GM12865 (cell line): ENCODE measurements at regions not wholly inside any gene's neighbourhood (a gene's known extent, or its start where the extent isn't known, plus 50 kb on each side); places are given as distances from the start of the nearest gene placed in this dataset.

ENCODE experiments used
- DNase-seq: peaks from one replicate; pipeline ENCODE4 v3.0.0; 2010; ENCODE audit warnings: low read depth
- H3K4me3 ChIP-seq: 2 replicates; pipeline ENCODE4 v1.5.1; 2011; ENCODE audit warnings: mild to moderate bottlenecking, low read depth, low read length, control low read depth
- CTCF ChIP-seq: IDR thresholded peaks from 2 replicates; pipeline ENCODE4 v1.5.1; 2011; ENCODE audit warnings: low read length, control low read depth, low read depth, inconsistent platforms; ENCODE audit not compliant: insufficient read depth; ENCODE audit errors: missing control alignments

- TF ChIP-seq CTCF, result no peak
- DNase-seq, result no peak
- no peak overlapping the region for H3K4me3 ChIP-seq
These were observed 146.2 kb upstream of the DMRT1 start for GRCh38 chr9:695252-695651.

GRCh38 chr9:696332-697323, 144.9 kb upstream of the DMRT1 start:
- TF ChIP-seq CTCF, result no peak
- no peak overlapping the region for H3K4me3 ChIP-seq
- no peak for DNase-seq

GRCh38 chr9:698276-698675, 143.2 kb upstream of the DMRT1 start:
- no peak for TF ChIP-seq CTCF
- H3K4me3 ChIP-seq, result no peak overlapping the region
- DNase-seq, result no peak

GRCh38 chr9:698954-699353, 142.5 kb upstream of the DMRT1 start:
- DNase-seq, result no peak
- TF ChIP-seq CTCF, result no peak

GRCh38 chr9:699396-699795, 142.1 kb upstream of the DMRT1 start:
- DNase-seq, result no peak
- TF ChIP-seq CTCF, result no peak
- no peak overlapping the region for H3K4me3 ChIP-seq

More at GRCh38 chr9:698954-699353, 142.5 kb upstream of the DMRT1 start:
- H3K4me3 ChIP-seq, result no peak overlapping the region

- peak; percentile 53 for DNase-seq
- no peak for TF ChIP-seq CTCF
- no peak overlapping the region for H3K4me3 ChIP-seq
These were observed 140.9 kb upstream of the DMRT1 start for GRCh38 chr9:700365-701282.
